GM21619 (cell line): ENCODE measurements at regions not wholly inside any gene's neighbourhood (a gene's known extent, or its start where the extent isn't known, plus 50 kb on each side); places are given as distances from the start of the nearest gene placed in this dataset.

Source experiments
- ATAC-seq: cut with Tn5 transposase; IDR thresholded peaks from one replicate; pipeline ENCODE4 v1.9.1; 2021; ENCODE audit not compliant: unreplicated experiment

GRCh38 chr10:131424836-131425491, 113.4 kb upstream of the TCERG1L start:
- no peak for ATAC-seq

GRCh38 chr10:131425752-131426533, 114.4 kb upstream of the TCERG1L start:
- no peak for ATAC-seq

DNA sequence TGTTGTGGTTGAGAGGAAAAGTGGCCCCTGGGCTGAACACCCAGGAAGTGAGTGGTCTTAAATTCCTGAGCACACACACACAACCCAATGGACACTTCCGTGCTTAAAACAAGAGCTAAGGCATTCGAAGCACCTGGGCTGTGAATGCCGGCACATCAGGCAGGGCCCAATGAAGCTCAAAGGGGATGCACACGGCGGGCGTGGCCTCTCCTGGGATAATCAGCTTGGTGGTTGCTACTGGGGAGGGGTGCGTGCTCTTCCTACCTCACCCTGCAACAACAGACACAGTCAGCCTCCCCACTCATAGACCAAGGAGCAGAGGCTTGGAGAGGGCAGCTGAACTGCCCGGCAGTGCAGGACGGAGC, 115.0 kb upstream of the TCERG1L start:
- no peak for ATAC-seq

DNA sequence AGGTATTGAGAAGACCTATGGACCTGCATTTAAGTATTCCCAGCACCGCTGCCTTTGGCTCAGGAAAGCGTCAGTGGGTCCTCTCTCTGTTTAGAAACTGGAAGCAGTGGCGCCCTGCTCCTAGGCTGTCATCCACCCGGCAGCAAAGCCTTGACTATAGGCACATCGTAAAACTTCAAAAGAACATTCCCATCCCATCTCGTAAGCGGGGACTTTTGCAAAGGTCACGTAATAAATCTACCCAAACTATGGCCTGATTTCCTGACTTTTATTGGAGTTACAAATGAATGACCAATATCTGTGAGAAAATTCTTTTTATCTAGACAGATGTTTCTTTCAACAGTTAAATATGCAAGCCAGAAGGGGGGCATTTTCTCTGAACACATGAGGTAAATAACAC, 115.8 kb upstream of the TCERG1L start:
- ATAC-seq: no peak

- no peak for ATAC-seq
Measured at GRCh38 chr10:131427901-131428300, 116.4 kb upstream of the TCERG1L start.

DNA sequence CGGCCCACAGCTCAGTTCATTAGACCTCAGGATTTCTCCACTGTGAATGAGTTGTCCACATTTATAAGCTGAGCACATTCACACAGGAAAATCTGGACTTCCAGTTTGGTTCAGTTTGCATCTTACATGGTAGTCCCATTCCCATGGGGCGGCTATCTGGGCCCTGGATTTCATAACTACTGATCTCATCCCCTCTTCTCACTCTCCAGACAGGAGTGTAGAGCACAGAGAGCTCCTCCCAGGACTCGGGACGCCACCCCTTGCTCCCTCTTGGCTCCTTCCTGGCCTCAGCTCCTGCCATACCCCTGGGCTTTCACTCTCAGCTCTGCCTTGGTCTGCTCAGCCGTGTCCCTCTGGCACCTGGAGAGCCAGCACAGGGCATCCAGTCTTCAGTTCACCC, 117.6 kb upstream of the TCERG1L start:
- ATAC-seq: no peak

DNA sequence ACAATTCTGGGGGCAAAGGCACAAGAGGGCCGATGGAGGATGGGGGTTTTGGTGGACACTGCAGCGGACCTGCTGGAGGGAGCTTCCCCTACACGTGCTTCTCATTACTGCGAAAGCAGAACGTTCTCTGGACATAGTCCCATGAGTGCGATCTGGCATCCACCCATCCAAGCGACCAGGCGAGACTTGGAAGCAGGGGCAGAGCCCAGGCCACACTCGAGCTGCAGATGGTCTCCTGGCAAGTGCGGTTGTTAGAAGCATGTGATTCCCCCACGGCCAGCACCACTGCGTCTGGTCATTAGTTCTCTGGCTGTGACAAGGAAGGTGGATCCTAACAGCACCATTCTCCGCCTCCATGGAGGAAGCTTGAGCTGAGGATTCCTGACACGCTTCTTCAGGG, 118.4 kb upstream of the TCERG1L start:
- ATAC-seq: no peak

GRCh38 chr10:131430716-131431412, 119.3 kb upstream of the TCERG1L start:
- ATAC-seq: no peak

GRCh38 chr10:131431533-131431932, 120.0 kb upstream of the TCERG1L start:
- no peak for ATAC-seq

- no peak for ATAC-seq
Measured at GRCh38 chr10:131431978-131432690, 120.6 kb upstream of the TCERG1L start.

DNA sequence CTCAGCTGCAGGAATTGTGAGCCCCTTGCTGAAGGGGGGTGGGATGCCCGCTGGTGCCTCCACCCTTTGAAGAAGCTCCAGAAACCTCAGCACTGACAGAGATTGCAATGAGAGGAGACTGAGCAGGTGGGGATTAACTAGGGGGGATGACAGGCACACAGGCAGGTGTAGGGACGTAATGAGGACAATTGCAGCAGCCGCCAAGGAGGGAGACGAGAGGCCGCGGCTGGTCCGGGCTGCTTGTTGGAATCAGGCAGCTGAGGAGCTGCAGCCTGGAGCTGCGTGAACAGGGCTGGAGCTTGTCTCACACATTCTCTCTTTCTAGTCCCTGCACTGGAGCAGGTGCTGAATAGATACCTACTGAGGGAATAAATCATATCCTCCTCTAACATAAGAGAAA, 122.0 kb upstream of the TCERG1L start:
- no peak for ATAC-seq

- ATAC-seq: no peak
Measured at GRCh38 chr10:131435232-131435631, 123.7 kb upstream of the TCERG1L start.

DNA sequence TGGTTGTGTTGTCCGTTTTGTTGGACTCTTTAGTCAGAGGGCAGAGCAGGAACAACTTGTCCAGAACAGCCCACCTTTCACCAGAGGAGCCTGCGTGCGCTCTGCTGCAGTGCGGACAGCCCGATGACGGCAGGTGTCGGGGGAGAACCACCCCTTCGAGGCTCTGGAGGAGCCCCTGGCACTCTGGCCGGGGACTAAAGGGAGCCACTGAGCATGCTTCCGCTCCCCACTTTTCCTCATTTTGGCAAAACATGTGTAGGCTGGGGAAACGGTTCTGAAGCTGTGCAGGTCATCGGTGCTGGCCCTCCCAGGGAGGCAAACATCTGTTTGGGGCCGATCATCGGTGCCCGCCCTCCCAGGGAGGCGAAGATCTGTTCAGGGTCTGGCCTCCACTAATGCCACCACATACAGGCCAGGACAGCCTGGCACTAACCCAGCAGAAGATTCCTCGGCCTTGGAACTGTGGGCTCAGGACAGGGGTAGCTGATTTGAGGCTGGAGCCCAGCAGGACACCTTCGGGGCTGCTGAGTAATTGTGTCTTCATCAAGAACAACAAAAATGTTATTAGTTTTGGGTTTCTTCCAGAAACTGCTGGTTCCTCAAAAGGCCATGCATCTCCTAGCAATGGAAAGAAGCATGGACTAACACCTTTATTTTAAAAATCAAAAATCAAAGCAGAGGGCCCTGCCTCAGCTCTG, 124.4 kb upstream of the TCERG1L start:
- no peak for ATAC-seq

DNA sequence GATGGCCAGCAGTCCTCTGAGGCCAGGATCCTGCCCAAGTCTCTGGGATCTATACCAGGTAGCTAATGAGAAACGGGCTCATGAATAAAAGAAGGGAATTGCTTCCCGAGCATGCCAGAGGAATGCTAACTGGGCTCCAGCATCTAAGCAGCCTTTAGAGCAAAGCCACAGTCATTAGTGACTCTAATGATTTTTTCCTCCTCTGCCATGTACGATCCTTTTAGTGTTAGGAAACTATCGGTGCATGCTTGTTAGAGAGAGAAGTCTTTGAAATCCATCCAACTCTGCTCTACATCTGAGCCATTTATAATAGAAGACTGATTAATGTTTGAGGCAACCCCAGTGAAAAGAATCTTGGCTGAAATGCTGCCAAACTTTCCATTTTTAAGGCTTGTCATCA, 124.9 kb upstream of the TCERG1L start:
- no peak for ATAC-seq

DNA sequence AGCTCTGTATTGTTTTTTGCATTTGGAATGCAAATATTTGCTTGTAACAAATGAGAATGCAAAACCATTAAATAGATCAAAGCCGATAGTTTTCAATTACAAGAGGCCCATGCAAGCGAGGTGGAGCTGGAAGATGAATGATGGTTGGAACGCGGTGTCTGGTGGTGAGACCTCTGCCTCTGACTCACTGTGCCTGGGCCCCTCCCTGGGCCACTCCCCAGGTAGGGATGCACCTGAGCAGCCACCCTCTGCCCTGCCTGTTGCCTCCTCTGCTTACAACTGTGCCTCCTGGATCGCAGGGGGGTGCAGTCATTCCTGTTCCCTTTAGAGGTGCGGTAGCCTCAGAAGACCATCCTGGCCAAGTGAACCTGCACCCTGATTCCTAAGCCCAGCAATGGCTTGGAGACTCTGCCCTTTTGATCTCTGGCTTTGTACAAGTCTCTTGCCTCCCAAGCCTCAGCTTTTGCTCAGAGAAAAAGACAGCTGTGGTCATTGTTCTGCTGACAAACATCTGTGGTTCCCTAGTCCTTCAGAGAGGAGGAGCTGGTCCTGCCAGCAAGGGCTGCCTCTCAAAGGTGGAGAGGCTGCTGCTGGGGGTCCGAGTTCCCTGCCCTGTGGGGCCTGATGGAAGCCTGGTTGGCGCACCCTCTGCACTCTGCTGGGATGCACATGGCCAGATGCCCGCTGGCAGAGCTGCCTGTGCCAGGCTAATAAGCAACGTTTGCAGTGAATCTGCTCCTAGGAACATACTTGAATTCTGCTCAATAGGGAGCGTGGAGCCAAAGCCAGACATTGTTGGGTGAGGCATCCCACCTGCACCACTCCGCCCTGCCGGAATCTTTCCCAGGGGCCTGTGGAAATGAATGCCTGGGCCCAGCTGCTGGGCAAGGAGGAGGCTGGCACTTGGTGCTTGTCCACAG, 126.3 kb upstream of the TCERG1L start:
- no peak for ATAC-seq

GRCh38 chr10:131438665-131439064, 127.1 kb upstream of the TCERG1L start:
- ATAC-seq: no peak

- ATAC-seq: no peak
Measured at GRCh38 chr10:131439705-131440104, 128.2 kb upstream of the TCERG1L start.

DNA sequence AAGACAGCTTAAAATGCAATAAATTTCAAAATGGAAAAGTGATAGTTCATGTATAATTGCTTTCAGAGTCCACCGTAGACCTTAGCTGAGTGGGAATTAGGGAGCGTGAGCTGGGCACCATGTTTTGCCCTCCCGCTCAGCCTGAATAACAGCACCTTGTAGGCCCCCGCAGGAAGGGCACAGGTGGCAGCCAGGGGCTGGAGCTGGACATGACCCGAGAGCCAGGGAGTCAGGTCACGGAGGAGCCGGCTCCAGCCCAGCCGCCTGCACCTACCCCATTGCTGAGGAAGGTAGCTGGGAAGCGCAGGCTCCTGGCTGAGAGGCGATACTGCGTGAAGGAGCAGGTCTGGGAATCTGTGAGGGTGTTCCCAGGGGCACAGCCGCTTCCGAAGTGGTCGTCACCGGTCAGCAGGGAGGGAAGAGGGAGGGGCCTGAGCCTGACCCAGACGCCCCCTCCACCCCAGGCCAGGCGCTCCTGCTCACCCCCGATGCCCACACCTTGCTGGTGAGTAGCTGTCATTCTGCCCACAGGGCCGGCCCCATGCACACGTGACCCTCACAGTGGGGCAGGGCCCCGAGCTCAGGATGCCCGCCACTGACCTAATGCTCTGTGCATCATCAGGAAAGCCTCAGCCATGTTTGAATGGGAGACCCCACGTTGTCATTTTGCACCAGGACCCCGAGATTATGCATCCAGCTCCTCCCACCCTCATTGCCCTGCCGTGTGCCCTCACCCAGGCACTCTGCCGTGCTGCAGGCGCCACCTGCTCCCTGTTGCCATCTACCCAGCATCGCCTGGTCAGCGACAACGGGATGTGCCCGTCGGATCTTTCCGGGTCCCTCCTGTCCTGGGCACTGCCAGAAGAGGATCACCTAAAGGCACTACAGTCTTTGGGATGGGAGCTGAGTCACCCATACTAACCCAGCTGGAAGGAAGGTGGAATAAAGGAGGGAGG, 129.2 kb upstream of the TCERG1L start:
- ATAC-seq: no peak

GRCh38 chr10:131442271-131442670, 130.8 kb upstream of the TCERG1L start:
- ATAC-seq: no peak
